ENCODE measurements at regions not wholly inside any gene's neighbourhood (a gene's known extent, or its start where the extent isn't known, plus 50 kb on each side); places are given as distances from the start of the nearest gene placed in this dataset.

GRCh38 chr2:173720306-173720705, 244.9 kb downstream of the SP3 start:
- no peak for TF ChIP-seq ZNF317 (CRISPR knock-in tag; IDR thresholded peaks at IDR 0.05; ENCODE audit: borderline replicate concordance, low read depth)
- TF ChIP-seq CTCF (IDR thresholded peaks at IDR 0.05) = no peak
- no peak for TF ChIP-seq ATF2 (CRISPR knock-in tag; IDR thresholded peaks at IDR 0.05; ENCODE audit: borderline replicate concordance, low read depth)
- TF ChIP-seq USF2 (CRISPR knock-in tag; IDR thresholded peaks at IDR 0.05) = no peak

All from WTC11 (cell line).